ENCODE measurements at regions not wholly inside any gene's neighbourhood (a gene's known extent, or its start where the extent isn't known, plus 50 kb on each side); places are given as distances from the start of the nearest gene placed in this dataset.
"Not testable (repeated sequence)": the region's sequence is repeated elsewhere in the genome, so short reads cannot be mapped to it uniquely, and the experiment has no call there.

- TF ChIP-seq DMBX1 (CRISPR knock-in tag; IDR thresholded peaks at IDR 0.05; ENCODE audit: borderline replicate concordance) (no peak), ZFP36 (IDR thresholded peaks at IDR 0.05; ENCODE audit: low read depth, low read length, partially characterized antibody) (no peak), ZNF224 (CRISPR knock-in tag; IDR thresholded peaks at IDR 0.05) (no peak), TBP (optimal IDR thresholded peaks at IDR 0.05; ENCODE audit: low read depth, low read length) (no peak), RBM15 (IDR thresholded peaks at IDR 0.05; ENCODE audit: insufficient read depth, low read length) (no peak), POLR2AphosphoS2 (IDR thresholded peaks at IDR 0.05; ENCODE audit: low read length) (no peak), FUS (optimal IDR thresholded peaks at IDR 0.05; ENCODE audit: low read depth, low read length) (no peak), E2F3 (CRISPR knock-in tag; IDR thresholded peaks at IDR 0.05) (no peak)
- TF ChIP-seq, protein P1, sequence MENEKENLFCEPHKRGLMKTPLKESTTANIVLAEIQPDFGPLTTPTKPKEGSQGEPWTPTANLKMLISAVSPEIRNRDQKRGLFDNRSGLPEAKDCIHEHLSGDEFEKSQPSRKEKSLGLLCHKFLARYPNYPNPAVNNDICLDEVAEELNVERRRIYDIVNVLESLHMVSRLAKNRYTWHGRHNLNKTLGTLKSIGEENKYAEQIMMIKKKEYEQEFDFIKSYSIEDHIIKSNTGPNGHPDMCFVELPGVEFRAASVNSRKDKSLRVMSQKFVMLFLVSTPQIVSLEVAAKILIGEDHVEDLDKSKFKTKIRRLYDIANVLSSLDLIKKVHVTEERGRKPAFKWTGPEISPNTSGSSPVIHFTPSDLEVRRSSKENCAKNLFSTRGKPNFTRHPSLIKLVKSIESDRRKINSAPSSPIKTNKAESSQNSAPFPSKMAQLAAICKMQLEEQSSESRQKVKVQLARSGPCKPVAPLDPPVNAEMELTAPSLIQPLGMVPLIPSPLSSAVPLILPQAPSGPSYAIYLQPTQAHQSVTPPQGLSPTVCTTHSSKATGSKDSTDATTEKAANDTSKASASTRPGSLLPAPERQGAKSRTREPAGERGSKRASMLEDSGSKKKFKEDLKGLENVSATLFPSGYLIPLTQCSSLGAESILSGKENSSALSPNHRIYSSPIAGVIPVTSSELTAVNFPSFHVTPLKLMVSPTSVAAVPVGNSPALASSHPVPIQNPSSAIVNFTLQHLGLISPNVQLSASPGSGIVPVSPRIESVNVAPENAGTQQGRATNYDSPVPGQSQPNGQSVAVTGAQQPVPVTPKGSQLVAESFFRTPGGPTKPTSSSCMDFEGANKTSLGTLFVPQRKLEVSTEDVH (IDR thresholded peaks at IDR 0.05; ENCODE audit: low read depth, partially characterized antibody), result no peak
Measured at GRCh38 chr14:62505045-62505444, 540.2 kb downstream of the KCNH5 start (continued).

- H3K9ac ChIP-seq (ENCODE audit: insufficient read depth in 1 of 2, low read depth in 2 of 2, low read length in 2 of 2); H3K4me2 ChIP-seq (ENCODE audit: insufficient read depth, low read length); H3K79me2 ChIP-seq (ENCODE audit: control insufficient read depth, insufficient read depth, low read length); ATAC-seq; FAIRE-seq; intact Hi-C loops (cut with micrococcal nuclease); H4K20me1 ChIP-seq (replicated peaks; ENCODE audit: control insufficient read depth, insufficient read depth, low read length); BruUV-seq (replicated peaks); H3K9me3 ChIP-seq (replicated peaks; ENCODE audit: control insufficient read depth, insufficient read depth, low read depth, low read length); POLR2A ChIA-PET; H3K36me3 ChIP-seq (ENCODE audit: control insufficient read depth, insufficient read depth, low read length); H3K27me3 ChIP-seq (ENCODE audit: control insufficient read depth in 2 of 2, insufficient read depth in 2 of 2, low read length in 2 of 2); H2AFZ ChIP-seq (ENCODE audit: low read depth, low read length); CTCF ChIA-PET (ENCODE audit: low intra/inter-chr PET ratio); DNase-seq (ENCODE audit: extremely low read depth in 1 of 4, low spot score in 3 of 4); in situ Hi-C loops (cut with MboI); H3K27ac ChIP-seq (ENCODE audit: extremely low read depth, low read depth, low read length); H3K4me3 ChIP-seq; H3K4me1 ChIP-seq (replicated peaks in 1 of 2; ENCODE audit: control insufficient read depth in 2 of 2, insufficient read depth in 2 of 2, low read length in 2 of 2); H3K9me1 ChIP-seq (ENCODE audit: control insufficient read depth, insufficient read depth, low read length): not testable (repeated sequence)
- WGBS (ENCODE audit: insufficient coverage, low coverage, missing lambda C conversion rate), result 2% methylated on average over 7 of the region's 9 CpGs
Measured at GRCh38 chr14:62521309-62521708, 523.9 kb downstream of the KCNH5 start.
